ENCODE measurements at regions not wholly inside any gene's neighbourhood (a gene's known extent, or its start where the extent isn't known, plus 50 kb on each side); places are given as distances from the start of the nearest gene placed in this dataset.
A peak's percentile ranks its signal among the peaks of the same experiment; 100 is the strongest.

DNA sequence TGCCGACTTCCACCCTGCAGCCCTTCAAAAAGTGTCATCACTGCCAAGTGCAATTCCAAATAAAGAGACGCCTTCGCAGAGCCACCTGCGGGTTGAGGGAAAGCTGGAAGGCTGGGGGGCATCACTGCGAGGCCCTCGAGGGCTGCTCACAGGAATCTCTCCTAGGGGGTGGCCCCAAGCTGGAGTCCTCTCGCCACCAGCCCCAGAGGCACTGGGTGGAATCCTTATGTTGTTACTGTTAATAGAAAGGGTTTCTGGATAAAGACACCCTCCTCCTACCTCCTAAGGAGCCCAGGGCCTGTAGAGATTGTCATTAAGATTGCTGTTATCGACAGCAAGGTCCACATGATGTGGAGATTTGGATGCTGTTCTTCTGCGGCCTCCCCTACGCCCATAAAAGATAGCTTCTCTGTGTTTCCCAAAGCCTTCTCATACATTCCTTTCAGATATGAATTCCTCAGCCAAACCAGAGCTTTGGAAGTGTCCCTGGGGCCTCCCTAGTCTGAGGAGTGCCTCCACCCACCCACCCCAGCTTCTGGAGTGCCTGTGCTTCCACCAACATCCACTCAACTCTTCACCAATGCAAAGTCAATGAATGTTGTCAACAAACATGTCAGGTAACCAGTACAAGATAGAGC lies 512.7 kb downstream of the SHQ1 start:
- peaks cover 4% of the 10 kb centered on the region for H3K27me3 Mint-ChIP-seq (ENCODE audit: unreplicated experiment)
- TF ChIP-seq, protein P1, sequence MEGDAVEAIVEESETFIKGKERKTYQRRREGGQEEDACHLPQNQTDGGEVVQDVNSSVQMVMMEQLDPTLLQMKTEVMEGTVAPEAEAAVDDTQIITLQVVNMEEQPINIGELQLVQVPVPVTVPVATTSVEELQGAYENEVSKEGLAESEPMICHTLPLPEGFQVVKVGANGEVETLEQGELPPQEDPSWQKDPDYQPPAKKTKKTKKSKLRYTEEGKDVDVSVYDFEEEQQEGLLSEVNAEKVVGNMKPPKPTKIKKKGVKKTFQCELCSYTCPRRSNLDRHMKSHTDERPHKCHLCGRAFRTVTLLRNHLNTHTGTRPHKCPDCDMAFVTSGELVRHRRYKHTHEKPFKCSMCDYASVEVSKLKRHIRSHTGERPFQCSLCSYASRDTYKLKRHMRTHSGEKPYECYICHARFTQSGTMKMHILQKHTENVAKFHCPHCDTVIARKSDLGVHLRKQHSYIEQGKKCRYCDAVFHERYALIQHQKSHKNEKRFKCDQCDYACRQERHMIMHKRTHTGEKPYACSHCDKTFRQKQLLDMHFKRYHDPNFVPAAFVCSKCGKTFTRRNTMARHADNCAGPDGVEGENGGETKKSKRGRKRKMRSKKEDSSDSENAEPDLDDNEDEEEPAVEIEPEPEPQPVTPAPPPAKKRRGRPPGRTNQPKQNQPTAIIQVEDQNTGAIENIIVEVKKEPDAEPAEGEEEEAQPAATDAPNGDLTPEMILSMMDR (IDR thresholded peaks at IDR 0.05; ENCODE audit: partially characterized antibody, unreplicated experiment), result no peak
- no peaks in the 10 kb centered on the region for H3K9me3 Mint-ChIP-seq (ENCODE audit: unreplicated experiment)
- H3K4me3 Mint-ChIP-seq (ENCODE audit: unreplicated experiment), result no peak overlapping the region
- peaks cover 6% of the 10 kb centered on the region for H3K4me1 Mint-ChIP-seq (ENCODE audit: low read depth, unreplicated experiment)
- H3K36me3 Mint-ChIP-seq (ENCODE audit: unreplicated experiment), result no peaks in the 10 kb centered on the region
- H3K27ac Mint-ChIP-seq (ENCODE audit: unreplicated experiment), result no peak overlapping the region
- no peak for DNase-seq

DNA sequence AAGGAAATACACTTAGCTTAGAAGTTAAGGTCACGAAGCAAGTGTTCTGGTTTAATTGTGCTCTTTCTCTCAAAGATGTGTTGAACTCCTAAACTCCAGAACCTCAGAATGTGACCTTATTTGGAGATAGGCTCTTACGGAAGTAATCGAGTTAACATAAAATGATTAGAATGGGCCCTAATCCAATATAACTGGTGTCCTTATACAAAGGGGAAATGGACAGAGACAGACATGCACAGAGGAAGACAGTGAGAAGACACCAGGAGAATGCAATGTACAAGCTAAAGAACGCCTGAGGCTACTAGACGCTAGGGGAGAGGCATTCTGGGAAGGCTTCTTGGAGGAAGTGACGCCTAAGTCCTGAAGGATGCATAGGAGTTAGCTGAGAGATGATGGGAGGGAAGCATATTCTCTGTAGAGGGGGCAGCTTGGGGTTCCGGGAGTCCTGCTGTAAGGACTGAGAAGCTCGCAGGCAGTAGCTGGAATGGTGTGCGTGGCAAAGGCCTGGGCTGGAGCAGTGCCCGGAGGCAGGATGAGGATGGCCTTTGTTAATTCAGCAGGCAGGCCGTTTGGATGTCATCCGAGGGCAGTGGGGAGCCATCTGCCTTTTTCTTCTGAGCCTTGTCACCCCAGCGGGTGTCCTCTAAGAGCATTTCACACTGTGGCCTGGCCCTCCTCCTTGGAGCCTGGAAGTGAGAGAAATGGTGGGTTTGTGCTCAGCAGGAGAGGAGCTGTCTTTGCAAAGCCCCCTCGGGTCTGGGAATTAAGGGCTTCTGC lies 513.4 kb downstream of the SHQ1 start:
- Mint-ChIP-seq H3K27me3 (ENCODE audit: unreplicated experiment) (peaks cover 4% of the 10 kb centered on the region), H3K4me1 (ENCODE audit: low read depth, unreplicated experiment) (peaks cover 6% of the 10 kb centered on the region), H3K36me3 (ENCODE audit: unreplicated experiment) (no peaks in the 10 kb centered on the region), H3K27ac (ENCODE audit: unreplicated experiment) (peak overlapping the region; percentile 45), H3K9me3 (ENCODE audit: unreplicated experiment) (peaks cover 2% of the 10 kb centered on the region), H3K4me3 (ENCODE audit: unreplicated experiment) (no peak overlapping the region)
- no peak for DNase-seq
- TF ChIP-seq, protein P1 (IDR thresholded peaks at IDR 0.05; ENCODE audit: partially characterized antibody, unreplicated experiment), result no peak

DNA sequence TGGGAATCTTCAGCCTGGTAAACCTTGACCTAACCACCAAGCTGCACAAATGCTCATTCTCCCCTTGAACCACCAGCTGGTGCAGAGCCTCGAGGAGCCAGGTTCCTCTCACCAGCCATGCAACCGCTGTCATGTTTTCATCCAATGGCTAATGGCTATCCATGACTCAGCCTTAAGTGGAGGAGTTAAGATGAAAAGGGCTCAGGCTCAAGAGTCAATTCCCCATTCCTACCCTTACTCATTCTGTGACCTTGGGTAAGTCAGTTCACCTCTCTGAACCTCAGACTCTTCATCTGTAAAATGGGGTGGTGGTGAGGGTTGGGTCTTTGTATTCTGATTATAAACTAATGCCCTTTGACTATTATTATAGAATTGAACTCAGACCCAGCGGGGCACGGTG lies 515.6 kb downstream of the SHQ1 start:
- Mint-ChIP-seq H3K4me3 (ENCODE audit: unreplicated experiment) (no peak overlapping the region), H3K36me3 (ENCODE audit: unreplicated experiment) (no peaks in the 10 kb centered on the region), H3K27me3 (ENCODE audit: unreplicated experiment) (peaks cover 5% of the 10 kb centered on the region), H3K9me3 (ENCODE audit: unreplicated experiment) (peaks cover 2% of the 10 kb centered on the region), H3K4me1 (ENCODE audit: low read depth, unreplicated experiment) (peaks cover 8% of the 10 kb centered on the region), H3K27ac (ENCODE audit: unreplicated experiment) (no peak overlapping the region)
- no peak for DNase-seq
- TF ChIP-seq, protein P1 (IDR thresholded peaks at IDR 0.05; ENCODE audit: partially characterized antibody, unreplicated experiment), result no peak

DNA sequence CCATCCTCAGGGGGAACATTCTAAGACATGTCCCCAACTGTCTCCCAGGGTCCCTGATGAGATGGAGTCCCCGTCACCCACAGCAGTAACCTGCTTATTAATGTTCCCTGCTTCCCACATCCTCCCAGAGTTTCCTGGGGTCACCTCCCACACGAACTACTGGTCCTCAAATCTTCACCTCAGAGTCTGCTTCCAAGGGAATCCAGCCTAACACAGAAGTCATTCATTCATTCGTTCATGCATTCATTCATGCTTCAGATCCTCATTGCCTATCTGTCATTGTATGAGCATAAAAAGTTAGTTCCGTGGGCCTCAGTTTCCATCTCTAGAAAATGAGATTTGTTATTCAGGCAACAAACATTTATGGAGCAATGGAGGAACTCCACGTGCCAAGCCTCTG lies 516.2 kb downstream of the SHQ1 start:
- no peak for DNase-seq
- peaks cover 8% of the 10 kb centered on the region for H3K4me1 Mint-ChIP-seq (ENCODE audit: low read depth, unreplicated experiment)
- H3K4me3 Mint-ChIP-seq (ENCODE audit: unreplicated experiment), result no peak overlapping the region
- H3K27me3 Mint-ChIP-seq (ENCODE audit: unreplicated experiment), result peaks cover 5% of the 10 kb centered on the region
- no peak overlapping the region for H3K27ac Mint-ChIP-seq (ENCODE audit: unreplicated experiment)
- peaks cover 2% of the 10 kb centered on the region for H3K9me3 Mint-ChIP-seq (ENCODE audit: unreplicated experiment)
- TF ChIP-seq, protein P1 (IDR thresholded peaks at IDR 0.05; ENCODE audit: partially characterized antibody, unreplicated experiment), result no peak
- H3K36me3 Mint-ChIP-seq (ENCODE audit: unreplicated experiment), result no peaks in the 10 kb centered on the region

DNA sequence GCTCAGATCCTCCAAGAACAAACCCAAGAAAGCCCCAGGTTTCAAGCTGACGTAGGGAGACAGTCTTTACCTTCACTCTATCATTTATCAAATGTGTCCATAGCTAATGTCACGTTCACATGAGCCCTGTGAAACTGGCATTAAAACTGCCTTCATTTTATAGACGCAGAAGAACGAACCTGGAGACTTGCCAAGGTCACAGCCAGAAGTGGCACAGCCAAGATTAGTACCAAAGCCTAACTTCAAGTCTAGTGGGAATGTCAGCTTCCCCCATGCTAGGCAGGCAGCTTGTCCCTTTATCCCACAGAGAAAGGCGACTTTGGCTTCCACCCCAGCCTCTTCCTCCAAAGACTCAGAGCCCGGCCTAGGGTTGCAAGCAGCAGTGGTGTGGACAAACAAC lies 517.2 kb downstream of the SHQ1 start:
- no peaks in the 10 kb centered on the region for H3K36me3 Mint-ChIP-seq (ENCODE audit: unreplicated experiment)
- no peak overlapping the region for H3K27ac Mint-ChIP-seq (ENCODE audit: unreplicated experiment)
- DNase-seq, result no peak
- H3K4me1 Mint-ChIP-seq (ENCODE audit: low read depth, unreplicated experiment), result peaks cover 10% of the 10 kb centered on the region
- TF ChIP-seq, protein P1 (IDR thresholded peaks at IDR 0.05; ENCODE audit: partially characterized antibody, unreplicated experiment), result no peak
- H3K4me3 Mint-ChIP-seq (ENCODE audit: unreplicated experiment), result no peak overlapping the region
- peaks cover 2% of the 10 kb centered on the region for H3K9me3 Mint-ChIP-seq (ENCODE audit: unreplicated experiment)
- peaks cover 5% of the 10 kb centered on the region for H3K27me3 Mint-ChIP-seq (ENCODE audit: unreplicated experiment)

Measured in glutamatergic neuron (in vitro differentiated cells).